H1 (cell line): ENCODE measurements at regions not wholly inside any gene's neighbourhood (a gene's known extent, or its start where the extent isn't known, plus 50 kb on each side); places are given as distances from the start of the nearest gene placed in this dataset.

Source experiments
- CTCF ChIA-PET: fragments of 300-600 bp; sonication (Branson Sonifier 250); formaldehyde crosslinking; loops from one replicate; lab custom pipeline; 2021; ENCODE audit not compliant: partially characterized antibody; lab: Charles Lee
- POLR2A ChIA-PET: fragments of 300-600 bp; sonication (Branson Sonifier 250); formaldehyde crosslinking; loops from one replicate; lab custom pipeline; 2021; ENCODE audit warnings: inconsistent platforms; ENCODE audit not compliant: partially characterized antibody; lab: Charles Lee
- DNase-seq, 2 experiments: peaks; one replicate each; pipeline versions ENCODE4 v3.0.0 to v3.0.0-alpha.2; 2010 to 2022; ENCODE audit warnings: low spot score in 2 of 2, low read depth in 1 of 2, mixed read lengths in 1 of 2
- FAIRE-seq: peaks from 2 replicates; lab custom pipeline; 2011; peaks lifted over from hg19 to GRCh38; lab: Jason Lieb, UNC
- H2AFZ ChIP-seq: 2 replicates; pipeline ENCODE4 v1.8.1; 2012; ENCODE audit warnings: low read length, inconsistent platforms
- H2AK5ac ChIP-seq: 2 replicates; pipeline ENCODE4 v1.6.1; 2013; ENCODE audit warnings: low read depth, low read length
- H2BK120ac ChIP-seq: replicated peaks from 2 replicates; pipeline ENCODE3; 2013; ENCODE audit warnings: low read depth, low read length, inconsistent platforms
- H2BK12ac ChIP-seq: 2 replicates; pipeline ENCODE4 v1.6.1; 2013; ENCODE audit warnings: low read depth, low read length
- H2BK15ac ChIP-seq: 2 replicates; pipeline ENCODE4 v1.6.1; 2013; ENCODE audit warnings: low read length
- H2BK20ac ChIP-seq: 2 replicates; pipeline ENCODE4 v1.6.1; 2013; ENCODE audit warnings: low read length
- H2BK5ac ChIP-seq: 2 replicates; pipeline ENCODE4 v1.6.1; 2013; ENCODE audit warnings: low read depth, low read length
- H3K14ac ChIP-seq: 2 replicates; pipeline ENCODE4 v1.6.1; 2013; ENCODE audit warnings: inconsistent platforms; ENCODE audit not compliant: insufficient read length
- H3K18ac ChIP-seq: 2 replicates; pipeline ENCODE4 v1.6.1; 2013; ENCODE audit warnings: low read length; ENCODE audit errors: extremely low read depth
- H3K23ac ChIP-seq: 2 replicates; pipeline ENCODE4 v1.6.1; 2013; ENCODE audit warnings: inconsistent platforms; ENCODE audit not compliant: insufficient read length
- H3K23me2 ChIP-seq: 2 replicates; pipeline ENCODE4 v1.6.1; 2013; ENCODE audit warnings: low read depth, low read length
- H3K27ac ChIP-seq: 2 replicates; pipeline ENCODE4 v1.6.1; 2011; ENCODE audit warnings: low read depth, low read length, inconsistent platforms
- H3K27me3 ChIP-seq, 4 experiments: replicated peaks in 1 of 4; 1 replicate in 1 of 4; 2 replicates in 3 of 4; pipeline versions ENCODE4 v1.6.1 to v1.8.1; 2011 to 2013; ENCODE audit warnings: low read length in 3 of 4, mild to moderate bottlenecking in 3 of 4, inconsistent platforms in 2 of 4, mixed read lengths in 2 of 4, moderate library complexity in 1 of 4; ENCODE audit not compliant: control insufficient read depth in 3 of 4, insufficient read depth in 3 of 4; ENCODE audit errors: extremely low read depth in 1 of 4
- H3K36me3 ChIP-seq, 4 experiments: 2 replicates each; pipeline versions ENCODE4 v1.6.1 to v1.8.1; 2011 to 2013; ENCODE audit warnings: mild to moderate bottlenecking in 4 of 4, low read length in 3 of 4, moderate library complexity in 2 of 4, control low read depth in 1 of 4, inconsistent platforms in 1 of 4; ENCODE audit not compliant: insufficient read depth in 4 of 4, control insufficient read depth in 2 of 4
- H3K4ac ChIP-seq: replicated peaks from 2 replicates; pipeline ENCODE3; 2013; ENCODE audit warnings: low read length, low read depth, mixed read lengths, inconsistent platforms; ENCODE audit not compliant: insufficient read length
- H3K4me1 ChIP-seq, 4 experiments: replicated peaks in 1 of 4; 1 replicate in 1 of 4; 2 replicates in 3 of 4; pipeline versions ENCODE4 v1.6.1 to v1.8.1; 2011 to 2013; ENCODE audit warnings: low read length in 3 of 4, inconsistent platforms in 2 of 4, mixed read lengths in 1 of 4; ENCODE audit not compliant: insufficient read depth in 4 of 4, control insufficient read depth in 3 of 4
- H3K4me2 ChIP-seq, 2 experiments: 2 replicates each; pipeline versions ENCODE4 v1.6.1 to v1.8.1; 2011 to 2013; ENCODE audit warnings: low read depth in 2 of 2, low read length in 2 of 2, control low read depth in 1 of 2, inconsistent platforms in 1 of 2, mild to moderate bottlenecking in 1 of 2; ENCODE audit not compliant: insufficient read depth in 1 of 2
- H3K4me3 ChIP-seq, 4 experiments: fragments of 200-600, 300-600 bp in 1 of 4; sonication (generic), shearing (Covaris generic), sonication (Bioruptor Twin) in 1 of 4; 2 replicates each; pipeline versions ENCODE4 v1.5.1 to v1.8.1; 2011 to 2016; ENCODE audit warnings: low read length in 4 of 4, low read depth in 3 of 4, control low read depth in 2 of 4, inconsistent platforms in 2 of 4, mild to moderate bottlenecking in 2 of 4, mixed read lengths in 1 of 4, moderate library complexity in 1 of 4; ENCODE audit not compliant: insufficient read depth in 2 of 4; ENCODE audit errors: extremely low read depth in 1 of 4
- H3K56ac ChIP-seq: replicated peaks from 2 replicates; pipeline ENCODE3; 2013; ENCODE audit warnings: low read depth, mild to moderate bottlenecking, mixed read lengths, low read length, inconsistent platforms; ENCODE audit not compliant: insufficient read length
- H3K79me1 ChIP-seq: 2 replicates; pipeline ENCODE4 v1.6.1; 2013; ENCODE audit warnings: low read depth, low read length, control low read depth
- H3K79me2 ChIP-seq, 2 experiments: 2 replicates each; pipeline versions ENCODE4 v1.6.1 to v1.8.1; 2012 to 2013; ENCODE audit warnings: low read length in 2 of 2, mild to moderate bottlenecking in 2 of 2, inconsistent platforms in 1 of 2; ENCODE audit not compliant: insufficient read depth in 2 of 2, control insufficient read depth in 1 of 2
- H3K9ac ChIP-seq, 4 experiments: replicated peaks in 1 of 4; 1 replicate in 1 of 4; 2 replicates in 3 of 4; pipeline versions ENCODE4 v1.6.1 to v1.8.1; 2011 to 2013; ENCODE audit warnings: low read depth in 3 of 4, low read length in 3 of 4, control low read depth in 2 of 4, mild to moderate bottlenecking in 2 of 4, moderate library complexity in 2 of 4, inconsistent platforms in 1 of 4; ENCODE audit errors: extremely low read depth in 1 of 4
- H3K9me3 ChIP-seq, 2 experiments: 2 replicates each; pipeline versions ENCODE4 v1.6.1 to v1.8.1; 2012 to 2013; ENCODE audit warnings: mild to moderate bottlenecking in 2 of 2, moderate library complexity in 2 of 2, control low read depth in 1 of 2, inconsistent platforms in 1 of 2, low read depth in 1 of 2, low read length in 1 of 2, mixed read lengths in 1 of 2; ENCODE audit not compliant: insufficient read depth in 2 of 2
- H4K20me1 ChIP-seq, 2 experiments: replicated peaks in 1 of 2; 2 replicates each; pipeline versions ENCODE3 to v1.8.1; 2011 to 2013; ENCODE audit warnings: inconsistent platforms in 2 of 2, low read length in 2 of 2, mild to moderate bottlenecking in 1 of 2; ENCODE audit not compliant: insufficient read depth in 2 of 2, control insufficient read depth in 1 of 2
- H4K5ac ChIP-seq: 2 replicates; pipeline ENCODE4 v1.6.1; 2013; ENCODE audit warnings: low read length, low read depth, mixed read lengths, inconsistent platforms; ENCODE audit not compliant: insufficient read length
- H4K8ac ChIP-seq: 2 replicates; pipeline ENCODE4 v1.8.0; 2013; ENCODE audit warnings: mild to moderate bottlenecking, moderate library complexity, low read length, inconsistent platforms; ENCODE audit not compliant: insufficient read depth; ENCODE audit errors: extremely low read depth
- H4K91ac ChIP-seq: replicated peaks from 2 replicates; pipeline ENCODE3; 2013; ENCODE audit warnings: low read length, mixed read lengths, inconsistent platforms; ENCODE audit not compliant: insufficient read length
- CBX8 ChIP-seq: fragments of 300-800, 300-1000 bp; sonication (generic); IDR thresholded peaks from 2 replicates; pipeline ENCODE4 v1.7.1; 2016; ENCODE audit warnings: low read depth, low read length, borderline replicate concordance
- CREB1 ChIP-seq: IDR thresholded peaks from 2 replicates; pipeline ENCODE4 v1.6.1; 2012; ENCODE audit warnings: inconsistent platforms
- CTBP2 ChIP-seq: IDR thresholded peaks from 2 replicates; pipeline ENCODE4 v1.7.0; 2011; ENCODE audit warnings: borderline replicate concordance, mild to moderate bottlenecking, moderate library complexity, mixed read lengths, low read length; ENCODE audit not compliant: insufficient read depth, insufficient read length
- CTCF ChIP-seq, 3 experiments: IDR thresholded peaks; 1 replicate in 2 of 3; 2 replicates in 1 of 3; pipeline versions ENCODE4 v1.5.1 to v1.6.1; 2011; ENCODE audit warnings: low read length in 3 of 3, mild to moderate bottlenecking in 3 of 3, inconsistent platforms in 2 of 3, low read depth in 1 of 3, moderate library complexity in 1 of 3; ENCODE audit not compliant: insufficient read depth in 1 of 3; ENCODE audit errors: control extremely low read depth in 1 of 3
- KDM1A ChIP-seq: fragments of 200-600, 300-600 bp; sonication (generic); IDR thresholded peaks from 2 replicates; pipeline ENCODE4 v1.7.1; 2016; ENCODE audit warnings: mild to moderate bottlenecking, low read length, borderline replicate concordance
- KDM4A ChIP-seq: IDR thresholded peaks from one replicate; pipeline ENCODE4 v1.7.1; 2012; ENCODE audit warnings: low read depth, mild to moderate bottlenecking, moderate library complexity, low read length, inconsistent platforms; ENCODE audit not compliant: severe bottlenecking
- KDM5A ChIP-seq: fragments of 200-600 bp; IDR thresholded peaks from 2 replicates; pipeline ENCODE4 v1.7.1; 2012; ENCODE audit warnings: mild to moderate bottlenecking, low read length, inconsistent platforms, mixed read lengths
- NRF1 ChIP-seq: IDR thresholded peaks from 2 replicates; pipeline ENCODE4 v1.6.1; 2011; ENCODE audit warnings: mild to moderate bottlenecking, low read depth, low read length, improper control_type of control experiment
- RFX5 ChIP-seq: IDR thresholded peaks from 2 replicates; pipeline ENCODE4 v1.6.1; 2011; ENCODE audit warnings: low read depth, low read length, improper control_type of control experiment, borderline replicate concordance
- SIRT6 ChIP-seq: IDR thresholded peaks from one replicate; pipeline ENCODE4 v1.7.1; 2012; ENCODE audit warnings: low read length, inconsistent platforms
- TCF12 ChIP-seq: IDR thresholded peaks from 2 replicates; pipeline ENCODE4 v1.6.1; 2011; ENCODE audit warnings: low read depth, mild to moderate bottlenecking, low read length
- TEAD4 ChIP-seq: IDR thresholded peaks from 2 replicates; pipeline ENCODE4 v1.6.1; 2012; ENCODE audit warnings: low read depth, low read length, inconsistent platforms, mixed read lengths
- YY1 ChIP-seq: IDR thresholded peaks from 2 replicates; pipeline ENCODE4 v1.6.1; 2011; ENCODE audit warnings: low read depth, mild to moderate bottlenecking, low read length
- WGBS, 2 experiments: shearing (Covaris generic) in 1 of 2; methylation state at CpG; one replicate each; pipeline versions ENCODE4 v1.1.6 to v1.1.7; 2013 to 2015; ENCODE audit warnings: low lambda C conversion rate in 2 of 2, mixed read lengths in 2 of 2, inconsistent platforms in 1 of 2, low coverage in 1 of 2, missing lambda C conversion rate in 1 of 2; ENCODE audit not compliant: insufficient replicate concordance in 2 of 2, insufficient coverage in 1 of 2, insufficient read length in 1 of 2; ENCODE audit errors: extremely low coverage in 1 of 2, missing lambda C conversion rate in 1 of 2; 5-methylcytosine and 5-hydroxymethylcytosine counted together

GRCh38 chr1:195941314-195941713 lies 666.9 kb downstream of the KCNT2 start:
- DNase-seq = no peak
- Histone ChIP-seq H3K23me2 (no peaks in the 10 kb centered on the region), H2AFZ (no peak overlapping the region), H3K4me2 (no peak overlapping the region), H3K27ac (no peak overlapping the region), H2BK5ac (no peak overlapping the region), H3K4me3 (no peak overlapping the region), H3K14ac (no peak overlapping the region), H3K9me3 (no peaks in the 10 kb centered on the region; a peak in 1 of 4 replicates), H2AK5ac (no peak overlapping the region), H3K27me3 (no peaks in the 10 kb centered on the region), H3K4me1 (peaks cover 0 to 2% (median 0%) of the 10 kb centered on the region in 4 experiments; a peak in 1 of 7 replicates), H4K8ac (no peak overlapping the region), H4K20me1 (no peaks in the 10 kb centered on the region), H2BK12ac (no peak overlapping the region), H3K79me1 (no peaks in the 10 kb centered on the region), H2BK120ac (no peak overlapping the region), H3K9ac (no peak overlapping the region), H4K5ac (no peak overlapping the region), H4K91ac (no peak overlapping the region), H2BK20ac (no peak overlapping the region), H3K23ac (no peak overlapping the region), H3K56ac (no peak overlapping the region), H3K4ac (no peak overlapping the region), H3K36me3 (no peaks in the 10 kb centered on the region), H3K18ac (no peak overlapping the region), H3K79me2 (no peaks in the 10 kb centered on the region), H2BK15ac (no peak overlapping the region)
- ChIA-PET POLR2A (no interaction called here), CTCF (interaction anchor here (2.0 to 2.1 kb wide), 2 partner anchors 11 to 29 kb away, joined by 5 to 11 read pairs; no protein-coding TSS in a partner anchor)
- FAIRE-seq = no peak
- WGBS, 2 experiments = 76% methylated on average over 1 of the region's 1 CpG; no CpG with 5 or more reads in 1 of the 2 experiments
- TF ChIP-seq CTBP2 = no peak
- TF ChIP-seq CBX8 = no peak
- no peak for TF ChIP-seq YY1
- TF ChIP-seq KDM5A = no peak
- no peak for TF ChIP-seq TCF12
- no peak for TF ChIP-seq SIRT6
- no peak for TF ChIP-seq CTCF (IDR thresholded peaks at IDR 0.05; ENCODE audit: control extremely low read depth in 1 of 3, insufficient read depth in 1 of 3, low read depth in 1 of 3, low read length in 3 of 3)
- no peak for TF ChIP-seq TEAD4
- no peak for TF ChIP-seq KDM4A
- no peak for TF ChIP-seq CREB1
- TF ChIP-seq NRF1 = no peak
- TF ChIP-seq RFX5 = no peak
- TF ChIP-seq KDM1A = no peak
